H1 (cell line): ENCODE measurements at regions not wholly inside any gene's neighbourhood (a gene's known extent, or its start where the extent isn't known, plus 50 kb on each side); places are given as distances from the start of the nearest gene placed in this dataset.

Experiments used
- CTCF ChIA-PET: fragments of 300-600 bp; sonication (Branson Sonifier 250); formaldehyde crosslinking; loops from one replicate; lab custom pipeline; 2021; ENCODE audit not compliant: partially characterized antibody; lab: Charles Lee
- POLR2A ChIA-PET: fragments of 300-600 bp; sonication (Branson Sonifier 250); formaldehyde crosslinking; loops from one replicate; lab custom pipeline; 2021; ENCODE audit warnings: inconsistent platforms; ENCODE audit not compliant: partially characterized antibody; lab: Charles Lee
- DNase-seq, 2 experiments: peaks; one replicate each; pipeline versions ENCODE4 v3.0.0 to v3.0.0-alpha.2; 2010 to 2022; ENCODE audit warnings: low spot score in 2 of 2, low read depth in 1 of 2, mixed read lengths in 1 of 2
- FAIRE-seq: peaks from 2 replicates; lab custom pipeline; 2011; peaks lifted over from hg19 to GRCh38; lab: Jason Lieb, UNC
- H2AFZ ChIP-seq: 2 replicates; pipeline ENCODE4 v1.8.1; 2012; ENCODE audit warnings: low read length, inconsistent platforms
- H2AK5ac ChIP-seq: 2 replicates; pipeline ENCODE4 v1.6.1; 2013; ENCODE audit warnings: low read depth, low read length
- H2BK120ac ChIP-seq: replicated peaks from 2 replicates; pipeline ENCODE3; 2013; ENCODE audit warnings: low read depth, low read length, inconsistent platforms
- H2BK12ac ChIP-seq: 2 replicates; pipeline ENCODE4 v1.6.1; 2013; ENCODE audit warnings: low read depth, low read length
- H2BK15ac ChIP-seq: 2 replicates; pipeline ENCODE4 v1.6.1; 2013; ENCODE audit warnings: low read length
- H2BK20ac ChIP-seq: 2 replicates; pipeline ENCODE4 v1.6.1; 2013; ENCODE audit warnings: low read length
- H2BK5ac ChIP-seq: 2 replicates; pipeline ENCODE4 v1.6.1; 2013; ENCODE audit warnings: low read depth, low read length
- H3K14ac ChIP-seq: 2 replicates; pipeline ENCODE4 v1.6.1; 2013; ENCODE audit warnings: inconsistent platforms; ENCODE audit not compliant: insufficient read length
- H3K18ac ChIP-seq: 2 replicates; pipeline ENCODE4 v1.6.1; 2013; ENCODE audit warnings: low read length; ENCODE audit errors: extremely low read depth
- H3K23ac ChIP-seq: 2 replicates; pipeline ENCODE4 v1.6.1; 2013; ENCODE audit warnings: inconsistent platforms; ENCODE audit not compliant: insufficient read length
- H3K23me2 ChIP-seq: 2 replicates; pipeline ENCODE4 v1.6.1; 2013; ENCODE audit warnings: low read depth, low read length
- H3K27ac ChIP-seq: 2 replicates; pipeline ENCODE4 v1.6.1; 2011; ENCODE audit warnings: low read depth, low read length, inconsistent platforms
- H3K27me3 ChIP-seq, 4 experiments: replicated peaks in 1 of 4; 1 replicate in 1 of 4; 2 replicates in 3 of 4; pipeline versions ENCODE4 v1.6.1 to v1.8.1; 2011 to 2013; ENCODE audit warnings: low read length in 3 of 4, mild to moderate bottlenecking in 3 of 4, inconsistent platforms in 2 of 4, mixed read lengths in 2 of 4, moderate library complexity in 1 of 4; ENCODE audit not compliant: control insufficient read depth in 3 of 4, insufficient read depth in 3 of 4; ENCODE audit errors: extremely low read depth in 1 of 4
- H3K36me3 ChIP-seq, 4 experiments: 2 replicates each; pipeline versions ENCODE4 v1.6.1 to v1.8.1; 2011 to 2013; ENCODE audit warnings: mild to moderate bottlenecking in 4 of 4, low read length in 3 of 4, moderate library complexity in 2 of 4, control low read depth in 1 of 4, inconsistent platforms in 1 of 4; ENCODE audit not compliant: insufficient read depth in 4 of 4, control insufficient read depth in 2 of 4
- H3K4ac ChIP-seq: replicated peaks from 2 replicates; pipeline ENCODE3; 2013; ENCODE audit warnings: low read length, low read depth, mixed read lengths, inconsistent platforms; ENCODE audit not compliant: insufficient read length
- H3K4me1 ChIP-seq, 4 experiments: replicated peaks in 1 of 4; 1 replicate in 1 of 4; 2 replicates in 3 of 4; pipeline versions ENCODE4 v1.6.1 to v1.8.1; 2011 to 2013; ENCODE audit warnings: low read length in 3 of 4, inconsistent platforms in 2 of 4, mixed read lengths in 1 of 4; ENCODE audit not compliant: insufficient read depth in 4 of 4, control insufficient read depth in 3 of 4
- H3K4me2 ChIP-seq, 2 experiments: 2 replicates each; pipeline versions ENCODE4 v1.6.1 to v1.8.1; 2011 to 2013; ENCODE audit warnings: low read depth in 2 of 2, low read length in 2 of 2, control low read depth in 1 of 2, inconsistent platforms in 1 of 2, mild to moderate bottlenecking in 1 of 2; ENCODE audit not compliant: insufficient read depth in 1 of 2
- H3K4me3 ChIP-seq, 4 experiments: fragments of 200-600, 300-600 bp in 1 of 4; sonication (generic), shearing (Covaris generic), sonication (Bioruptor Twin) in 1 of 4; 2 replicates each; pipeline versions ENCODE4 v1.5.1 to v1.8.1; 2011 to 2016; ENCODE audit warnings: low read length in 4 of 4, low read depth in 3 of 4, control low read depth in 2 of 4, inconsistent platforms in 2 of 4, mild to moderate bottlenecking in 2 of 4, mixed read lengths in 1 of 4, moderate library complexity in 1 of 4; ENCODE audit not compliant: insufficient read depth in 2 of 4; ENCODE audit errors: extremely low read depth in 1 of 4
- H3K56ac ChIP-seq: replicated peaks from 2 replicates; pipeline ENCODE3; 2013; ENCODE audit warnings: low read depth, mild to moderate bottlenecking, mixed read lengths, low read length, inconsistent platforms; ENCODE audit not compliant: insufficient read length
- H3K79me1 ChIP-seq: 2 replicates; pipeline ENCODE4 v1.6.1; 2013; ENCODE audit warnings: low read depth, low read length, control low read depth
- H3K79me2 ChIP-seq, 2 experiments: 2 replicates each; pipeline versions ENCODE4 v1.6.1 to v1.8.1; 2012 to 2013; ENCODE audit warnings: low read length in 2 of 2, mild to moderate bottlenecking in 2 of 2, inconsistent platforms in 1 of 2; ENCODE audit not compliant: insufficient read depth in 2 of 2, control insufficient read depth in 1 of 2
- H3K9ac ChIP-seq, 4 experiments: replicated peaks in 1 of 4; 1 replicate in 1 of 4; 2 replicates in 3 of 4; pipeline versions ENCODE4 v1.6.1 to v1.8.1; 2011 to 2013; ENCODE audit warnings: low read depth in 3 of 4, low read length in 3 of 4, control low read depth in 2 of 4, mild to moderate bottlenecking in 2 of 4, moderate library complexity in 2 of 4, inconsistent platforms in 1 of 4; ENCODE audit errors: extremely low read depth in 1 of 4
- H3K9me3 ChIP-seq, 2 experiments: 2 replicates each; pipeline versions ENCODE4 v1.6.1 to v1.8.1; 2012 to 2013; ENCODE audit warnings: mild to moderate bottlenecking in 2 of 2, moderate library complexity in 2 of 2, control low read depth in 1 of 2, inconsistent platforms in 1 of 2, low read depth in 1 of 2, low read length in 1 of 2, mixed read lengths in 1 of 2; ENCODE audit not compliant: insufficient read depth in 2 of 2
- H4K20me1 ChIP-seq, 2 experiments: replicated peaks in 1 of 2; 2 replicates each; pipeline versions ENCODE3 to v1.8.1; 2011 to 2013; ENCODE audit warnings: inconsistent platforms in 2 of 2, low read length in 2 of 2, mild to moderate bottlenecking in 1 of 2; ENCODE audit not compliant: insufficient read depth in 2 of 2, control insufficient read depth in 1 of 2
- H4K5ac ChIP-seq: 2 replicates; pipeline ENCODE4 v1.6.1; 2013; ENCODE audit warnings: low read length, low read depth, mixed read lengths, inconsistent platforms; ENCODE audit not compliant: insufficient read length
- H4K8ac ChIP-seq: 2 replicates; pipeline ENCODE4 v1.8.0; 2013; ENCODE audit warnings: mild to moderate bottlenecking, moderate library complexity, low read length, inconsistent platforms; ENCODE audit not compliant: insufficient read depth; ENCODE audit errors: extremely low read depth
- H4K91ac ChIP-seq: replicated peaks from 2 replicates; pipeline ENCODE3; 2013; ENCODE audit warnings: low read length, mixed read lengths, inconsistent platforms; ENCODE audit not compliant: insufficient read length
- BRCA1 ChIP-seq: IDR thresholded peaks from 2 replicates; pipeline ENCODE4 v1.6.1; 2012; ENCODE audit warnings: low read depth, low read length, improper control_type of control experiment
- RFX5 ChIP-seq: IDR thresholded peaks from 2 replicates; pipeline ENCODE4 v1.6.1; 2011; ENCODE audit warnings: low read depth, low read length, improper control_type of control experiment, borderline replicate concordance
- SUZ12 ChIP-seq: fragments of 200-600 bp; sonication (generic); IDR thresholded peaks from 2 replicates; pipeline ENCODE4 v1.6.1; 2012; ENCODE audit warnings: mild to moderate bottlenecking, inconsistent platforms, low read length, moderate library complexity, mixed read lengths
- ZNF274 ChIP-seq: IDR thresholded peaks from 2 replicates; pipeline ENCODE4 v1.7.0; 2012; ENCODE audit warnings: low read length, borderline replicate concordance; ENCODE audit errors: extremely low read depth
- WGBS, 2 experiments: shearing (Covaris generic) in 1 of 2; methylation state at CpG; one replicate each; pipeline versions ENCODE4 v1.1.6 to v1.1.7; 2013 to 2015; ENCODE audit warnings: low lambda C conversion rate in 2 of 2, mixed read lengths in 2 of 2, inconsistent platforms in 1 of 2, low coverage in 1 of 2, missing lambda C conversion rate in 1 of 2; ENCODE audit not compliant: insufficient replicate concordance in 2 of 2, insufficient coverage in 1 of 2, insufficient read length in 1 of 2; ENCODE audit errors: extremely low coverage in 1 of 2, missing lambda C conversion rate in 1 of 2; 5-methylcytosine and 5-hydroxymethylcytosine counted together

DNA sequence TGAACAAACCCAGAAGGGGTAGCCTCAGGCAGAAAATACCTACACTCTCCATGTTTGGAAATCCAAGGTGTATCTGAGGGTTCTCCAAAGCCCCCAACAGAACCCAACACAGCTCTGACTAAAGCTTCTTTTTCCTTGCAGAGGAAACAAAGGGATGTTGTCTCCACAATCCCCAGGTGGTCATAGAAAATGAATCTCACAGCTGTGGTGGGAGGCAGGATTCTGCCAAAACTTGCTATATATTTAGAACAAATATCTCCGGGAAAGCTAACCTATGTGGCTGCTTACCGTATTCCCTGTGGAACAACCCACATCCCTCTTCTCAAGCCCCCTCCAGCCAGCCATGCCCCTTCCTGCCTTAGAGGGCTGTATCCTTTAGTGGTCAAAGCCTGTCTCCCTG, 406.1 kb downstream of the PRDM2 start:
- no peak overlapping the region for H3K27ac ChIP-seq
- no peaks in the 10 kb centered on the region for H3K79me1 ChIP-seq
- no peak overlapping the region for H2AK5ac ChIP-seq
- H3K27me3 ChIP-seq: no peaks in the 10 kb centered on the region
- no peak overlapping the region for H3K18ac ChIP-seq
- H3K14ac ChIP-seq: no peak overlapping the region
- no peak overlapping the region for H2BK20ac ChIP-seq
- H3K4me1 ChIP-seq: no peaks in the 10 kb centered on the region
- H2BK120ac ChIP-seq: no peak overlapping the region
- no peak overlapping the region for H2BK5ac ChIP-seq
- WGBS, 2 experiments: 88% methylated on average over 2 of the region's 2 CpGs; no CpG with 5 or more reads in 1 of the 2 experiments
- no peak overlapping the region for H3K9ac ChIP-seq
- H3K4ac ChIP-seq: no peak overlapping the region
- FAIRE-seq: no peak
- no peak overlapping the region for H2AFZ ChIP-seq
- H3K9me3 ChIP-seq: no peaks in the 10 kb centered on the region
- no peak overlapping the region for H3K4me2 ChIP-seq
- H2BK12ac ChIP-seq: no peak overlapping the region
- CTCF ChIA-PET: interaction anchor here (0.9 to 2.2 kb wide), 5 partner anchors 8 to 309 kb away, joined by 3 to 7 read pairs (median 4); no protein-coding TSS in a partner anchor
- H3K23ac ChIP-seq: no peak overlapping the region
- TF ChIP-seq BRCA1: no peak
- TF ChIP-seq SUZ12: no peak
- no peak for TF ChIP-seq RFX5
- no peak for TF ChIP-seq ZNF274
- H3K23me2 ChIP-seq: no peaks in the 10 kb centered on the region; the same call in 1 of the 2 replicates
- no peak overlapping the region for H3K56ac ChIP-seq
- H3K36me3 ChIP-seq: no peaks in the 10 kb centered on the region
- H4K20me1 ChIP-seq: no peaks in the 10 kb centered on the region
- DNase-seq: no peak
- H4K5ac ChIP-seq: no peak overlapping the region
- H3K4me3 ChIP-seq: no peak overlapping the region
- no peak overlapping the region for H4K91ac ChIP-seq
- H2BK15ac ChIP-seq: no peak overlapping the region
- no peaks in the 10 kb centered on the region; a peak in 1 of 4 replicates for H3K79me2 ChIP-seq
- POLR2A ChIA-PET: no interaction called here
- H4K8ac ChIP-seq: no peak overlapping the region
